Dedifferentiated amniotic fluid mesenchymal stem cell (primary cell): ENCODE measurements at regions not wholly inside any gene's neighbourhood (a gene's known extent, or its start where the extent isn't known, plus 50 kb on each side); places are given as distances from the start of the nearest gene placed in this dataset.

Experiments used
- DNase-seq: peaks from one replicate; pipeline ENCODE4 v3.0.0-alpha.2; 2016; ENCODE audit errors: extremely low spot score

- DNase-seq: peak; percentile 89
Observed at GRCh38 chrX:67780694-67781109, 236.9 kb downstream of the AR start.

GRCh38 chrX:67781132-67781531 lies 237.3 kb downstream of the AR start:
- DNase-seq: peak; percentile 16

DNA sequence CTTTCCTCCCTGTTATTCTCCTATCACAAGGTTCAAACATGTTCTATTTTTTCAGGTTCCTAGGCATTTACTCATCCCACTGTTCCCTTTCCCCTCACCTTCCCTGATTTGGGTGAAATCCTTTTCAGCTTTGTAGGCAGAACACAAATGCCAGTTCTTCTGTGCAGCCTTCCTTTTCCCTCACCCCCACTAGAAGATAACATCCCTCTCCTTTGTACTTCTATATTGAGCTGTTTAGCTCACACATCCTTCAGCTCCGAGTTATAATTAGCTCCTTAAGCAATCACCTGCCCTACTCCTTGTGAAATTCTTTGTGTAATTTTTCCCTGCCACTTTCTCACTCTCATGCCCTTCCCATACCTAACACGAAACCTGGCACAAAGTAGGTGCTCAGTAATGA lies 240.9 kb downstream of the AR start:
- DNase-seq: no peak

- no peak for DNase-seq
Observed at GRCh38 chrX:67787196-67787595, 243.4 kb downstream of the AR start.

- no peak for DNase-seq
Observed at GRCh38 chrX:67789536-67789935, 245.7 kb downstream of the AR start.
